RWPE1 (cell line): ENCODE measurements at regions not wholly inside any gene's neighbourhood (a gene's known extent, or its start where the extent isn't known, plus 50 kb on each side); places are given as distances from the start of the nearest gene placed in this dataset.

Source experiments
- CTCF ChIA-PET: fragments of 350-600 bp; sonication (Branson Sonifier 250); formaldehyde crosslinking; extraction: SDS; loops from one replicate; lab custom pipeline; 2021; lab: Yijun Ruan, JAX
- POLR2A ChIA-PET: fragments of 400-600 bp; formaldehyde crosslinking; extraction: SDS; loops from one replicate; lab custom pipeline; 2020; ENCODE audit warnings: antibody characterized with exemption; ENCODE audit not compliant: low non-redundant PET; lab: Yijun Ruan, JAX
- DNase-seq: peaks from one replicate; pipeline ENCODE4 v3.0.0; 2012; ENCODE audit warnings: low spot score
- H3K27ac ChIP-seq: fragments of 450-650 bp; 2 replicates; pipeline ENCODE4 v1.5.1; 2017
- CTCF ChIP-seq: fragments of 450-650 bp; conservative IDR thresholded peaks from 2 replicates; pipeline ENCODE4 v1.5.1; 2017; ENCODE audit warnings: low read depth, mild to moderate bottlenecking

- ChIA-PET CTCF (no interaction called here), POLR2A (no interaction called here)
- TF ChIP-seq CTCF, result no peak
Observed at GRCh38 chr9:119095072-119095471, 274.2 kb downstream of the BRINP1 start.

GRCh38 chr9:119101048-119101447, 268.2 kb downstream of the BRINP1 start:
- no peak for DNase-seq
- H3K27ac ChIP-seq, result no peak overlapping the region
- ChIA-PET POLR2A (no interaction called here), CTCF (no interaction called here)
- TF ChIP-seq CTCF, result no peak

More at GRCh38 chr9:119095072-119095471, 274.2 kb downstream of the BRINP1 start:
- no peak overlapping the region for H3K27ac ChIP-seq
- no peak for DNase-seq

- TF ChIP-seq CTCF, result no peak
- no peak for DNase-seq
- H3K27ac ChIP-seq, result no peak overlapping the region
- ChIA-PET POLR2A (no interaction called here), CTCF (interaction anchor here (0.6 to 0.7 kb wide), 2 partner anchors 353 to 631 kb away, joined by 3 read pairs; no protein-coding TSS in a partner anchor)
Observed at GRCh38 chr9:119114681-119115080, 254.6 kb downstream of the BRINP1 start.
